ENCODE measurements at regions not wholly inside any gene's neighbourhood (a gene's known extent, or its start where the extent isn't known, plus 50 kb on each side); places are given as distances from the start of the nearest gene placed in this dataset.

- ChIA-PET CTCF (no interaction called here), POLR2A (no interaction called here)
- no peak for DNase-seq (ENCODE audit: low read depth, low spot score)
- TF ChIP-seq CTCF (IDR thresholded peaks at IDR 0.05; ENCODE audit: insufficient read depth, low read length, missing control alignments) = no peak
- H3K4me3 ChIP-seq (ENCODE audit: low read depth, low read length) = no peak overlapping the region
Measured at GRCh38 chr11:112689851-112690250, 271.4 kb upstream of the NCAM1 start.

- DNase-seq (ENCODE audit: low read depth, low spot score) = no peak
- ChIA-PET POLR2A (no interaction called here), CTCF (no interaction called here)
- no peak overlapping the region for H3K4me3 ChIP-seq (ENCODE audit: low read depth, low read length)
- TF ChIP-seq CTCF (IDR thresholded peaks at IDR 0.05; ENCODE audit: insufficient read depth, low read length, missing control alignments) = no peak
Measured at GRCh38 chr11:112693781-112694180, 267.4 kb upstream of the NCAM1 start.

- CTCF ChIA-PET = no interaction called here
- DNase-seq (ENCODE audit: low read depth, low spot score) = no peak
- H3K4me3 ChIP-seq (ENCODE audit: low read depth, low read length) = no peak overlapping the region
- POLR2A ChIA-PET = no interaction called here
- no peak for TF ChIP-seq CTCF (IDR thresholded peaks at IDR 0.05; ENCODE audit: insufficient read depth, low read length, missing control alignments)
Measured at GRCh38 chr11:112694245-112694644, 267.0 kb upstream of the NCAM1 start.

GRCh38 chr11:112694813-112695212, 266.4 kb upstream of the NCAM1 start:
- TF ChIP-seq CTCF (IDR thresholded peaks at IDR 0.05; ENCODE audit: insufficient read depth, low read length, missing control alignments) = no peak
- no peak for DNase-seq (ENCODE audit: low read depth, low spot score)
- POLR2A ChIA-PET = no interaction called here
- no peak overlapping the region for H3K4me3 ChIP-seq (ENCODE audit: low read depth, low read length)
- CTCF ChIA-PET = no interaction called here

- DNase-seq (ENCODE audit: low read depth, low spot score) = no peak
- no peak overlapping the region for H3K4me3 ChIP-seq (ENCODE audit: low read depth, low read length)
- no peak for TF ChIP-seq CTCF (IDR thresholded peaks at IDR 0.05; ENCODE audit: insufficient read depth, low read length, missing control alignments)
- ChIA-PET POLR2A (no interaction called here), CTCF (no interaction called here)
Measured at GRCh38 chr11:112697391-112698178, 263.6 kb upstream of the NCAM1 start.

GRCh38 chr11:112705148-112705547, 256.1 kb upstream of the NCAM1 start:
- no peak for TF ChIP-seq CTCF (IDR thresholded peaks at IDR 0.05; ENCODE audit: insufficient read depth, low read length, missing control alignments)
- ChIA-PET CTCF (no interaction called here), POLR2A (no interaction called here)
- H3K4me3 ChIP-seq (ENCODE audit: low read depth, low read length) = no peak overlapping the region
- DNase-seq (ENCODE audit: low read depth, low spot score) = no peak
